Ectodermal cell (in vitro differentiated cells): ENCODE measurements at regions not wholly inside any gene's neighbourhood (a gene's known extent, or its start where the extent isn't known, plus 50 kb on each side); places are given as distances from the start of the nearest gene placed in this dataset.

Experiments
- H3K27ac ChIP-seq: 2 replicates; pipeline ENCODE4 v1.7.0; 2013; ENCODE audit warnings: mild to moderate bottlenecking, low read depth, low read length; ENCODE audit not compliant: insufficient read depth, poor library complexity, severe bottlenecking
- H3K27me3 ChIP-seq: 2 replicates; pipeline ENCODE4 v1.7.0; 2013; ENCODE audit warnings: mild to moderate bottlenecking, low read length; ENCODE audit not compliant: insufficient read depth, control insufficient read depth, poor library complexity, severe bottlenecking
- H3K36me3 ChIP-seq: one replicate; pipeline ENCODE4 v1.7.0; 2013; ENCODE audit warnings: low read length; ENCODE audit not compliant: control insufficient read depth, insufficient read depth
- H3K4me1 ChIP-seq: one replicate; pipeline ENCODE4 v1.7.0; 2013; ENCODE audit warnings: low read length; ENCODE audit not compliant: control insufficient read depth, insufficient read depth
- H3K4me3 ChIP-seq: 2 replicates; pipeline ENCODE4 v1.7.0; 2013; ENCODE audit warnings: low read depth, low read length, control low read depth; ENCODE audit not compliant: insufficient read depth
- H3K9me3 ChIP-seq: 2 replicates; pipeline ENCODE4 v1.7.0; 2013; ENCODE audit warnings: mild to moderate bottlenecking, low read length, moderate library complexity; ENCODE audit not compliant: control insufficient read depth
- WGBS, 2 experiments: methylation state at CpG; one replicate each; pipeline ENCODE4 v1.1.7; 2013; ENCODE audit warnings: missing lambda C conversion rate in 2 of 2; 5-methylcytosine and 5-hydroxymethylcytosine counted together

DNA sequence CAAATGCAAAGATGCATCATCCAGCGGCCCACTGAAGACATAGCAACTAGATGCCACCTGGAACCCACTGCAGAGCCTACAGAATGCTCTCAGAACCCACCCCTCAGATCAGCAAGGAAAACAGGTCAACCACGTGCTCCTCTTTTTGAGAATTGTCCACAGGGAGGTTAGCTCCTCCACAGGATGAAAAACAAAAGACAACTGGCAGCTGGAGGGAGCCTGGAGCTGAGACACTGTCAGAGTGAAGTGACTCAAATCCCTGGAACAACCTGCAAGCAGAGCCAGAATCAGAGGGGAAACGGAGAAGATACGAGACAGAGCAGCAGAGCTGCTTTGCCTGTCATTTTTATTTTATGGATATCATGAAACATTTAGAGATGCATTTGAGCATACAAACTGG is 277.6 kb downstream of the GASK1B start:
- H3K4me3 ChIP-seq, result no peak overlapping the region
- no peaks in the 10 kb centered on the region for H3K9me3 ChIP-seq
- H3K36me3 ChIP-seq, result no peaks in the 10 kb centered on the region
- no peaks in the 10 kb centered on the region for H3K4me1 ChIP-seq
- WGBS, 2 experiments, result 64 to 66% methylated on average over 4 of the region's 4 CpGs
- H3K27ac ChIP-seq, result no peak overlapping the region
- H3K27me3 ChIP-seq, result no peaks in the 10 kb centered on the region

DNA sequence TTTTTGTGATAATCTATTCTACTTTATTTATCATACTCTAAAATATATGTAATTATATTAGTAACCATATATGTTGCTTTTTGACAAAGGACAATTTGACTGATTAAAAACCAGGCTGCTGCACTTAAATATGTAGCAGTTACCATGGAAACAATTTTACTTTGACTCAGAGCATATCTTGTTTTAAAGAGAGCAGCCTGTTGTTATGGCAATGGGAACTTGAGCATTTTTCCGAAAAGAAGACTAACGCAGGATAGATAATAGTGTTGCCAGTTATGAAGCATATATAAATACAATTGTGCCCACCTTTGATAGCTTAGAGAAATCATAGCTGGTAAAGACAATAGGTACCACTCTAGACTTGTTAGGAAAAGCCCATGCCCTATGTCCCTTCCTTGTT is 283.0 kb downstream of the GASK1B start:
- Histone ChIP-seq H3K9me3 (no peaks in the 10 kb centered on the region), H3K27me3 (no peaks in the 10 kb centered on the region), H3K27ac (no peak overlapping the region), H3K4me3 (no peak overlapping the region), H3K4me1 (no peaks in the 10 kb centered on the region), H3K36me3 (no peaks in the 10 kb centered on the region)
- WGBS, 2 experiments, result 92 to 94% methylated on average over 2 of the region's 2 CpGs

GRCh38 chr4:157888281-157888680 is 284.5 kb downstream of the GASK1B start:
- WGBS, 2 experiments, result 82 to 87% methylated on average over 4 of the region's 4 CpGs
- no peaks in the 10 kb centered on the region for H3K9me3 ChIP-seq
- H3K4me3 ChIP-seq, result no peak overlapping the region
- H3K36me3 ChIP-seq, result no peaks in the 10 kb centered on the region
- H3K27ac ChIP-seq, result no peak overlapping the region
- no peaks in the 10 kb centered on the region for H3K4me1 ChIP-seq
- H3K27me3 ChIP-seq, result no peaks in the 10 kb centered on the region

GRCh38 chr4:157887316-157887715 is 285.5 kb downstream of the GASK1B start:
- no peak overlapping the region for H3K27ac ChIP-seq
- 69 to 79% methylated on average over 2 to 3 of the region's 3 CpGs for WGBS, 2 experiments
- H3K27me3 ChIP-seq, result no peaks in the 10 kb centered on the region
- H3K36me3 ChIP-seq, result no peaks in the 10 kb centered on the region
- H3K4me1 ChIP-seq, result no peaks in the 10 kb centered on the region
- no peak overlapping the region for H3K4me3 ChIP-seq
- no peaks in the 10 kb centered on the region for H3K9me3 ChIP-seq

GRCh38 chr4:157886645-157887044 is 286.2 kb downstream of the GASK1B start:
- Histone ChIP-seq H3K4me3 (no peak overlapping the region), H3K36me3 (no peaks in the 10 kb centered on the region), H3K27ac (no peak overlapping the region), H3K9me3 (no peaks in the 10 kb centered on the region), H3K4me1 (no peaks in the 10 kb centered on the region), H3K27me3 (no peaks in the 10 kb centered on the region)
- WGBS, 2 experiments, result 94 to 95% methylated on average over 2 to 3 of the region's 3 CpGs

- Histone ChIP-seq H3K4me1 (no peaks in the 10 kb centered on the region), H3K9me3 (no peaks in the 10 kb centered on the region), H3K4me3 (no peak overlapping the region), H3K36me3 (no peaks in the 10 kb centered on the region), H3K27ac (no peak overlapping the region), H3K27me3 (no peaks in the 10 kb centered on the region)
- WGBS, 2 experiments, result 78 to 84% methylated on average over 3 of the region's 3 CpGs
These were observed 287.0 kb downstream of the GASK1B start for GRCh38 chr4:157885811-157886210.

- Histone ChIP-seq H3K4me3 (no peak overlapping the region), H3K36me3 (no peaks in the 10 kb centered on the region), H3K9me3 (no peaks in the 10 kb centered on the region), H3K27me3 (no peaks in the 10 kb centered on the region), H3K27ac (no peak overlapping the region), H3K4me1 (no peaks in the 10 kb centered on the region)
These were observed 289.9 kb downstream of the GASK1B start for GRCh38 chr4:157882901-157883300.

GRCh38 chr4:157880761-157881160 is 292.1 kb downstream of the GASK1B start:
- Histone ChIP-seq H3K9me3 (no peaks in the 10 kb centered on the region), H3K36me3 (no peaks in the 10 kb centered on the region), H3K4me3 (no peak overlapping the region), H3K27me3 (no peaks in the 10 kb centered on the region), H3K4me1 (no peaks in the 10 kb centered on the region), H3K27ac (no peak overlapping the region)
- 80% methylated on average over 1 of the region's 2 CpGs; no CpG with 5 or more reads in 1 of the 2 experiments for WGBS, 2 experiments

- H3K9me3 ChIP-seq, result no peaks in the 10 kb centered on the region
- no peaks in the 10 kb centered on the region for H3K36me3 ChIP-seq
- no peaks in the 10 kb centered on the region for H3K4me1 ChIP-seq
- H3K27ac ChIP-seq, result no peak overlapping the region
- no peak overlapping the region for H3K4me3 ChIP-seq
- 91 to 92% methylated on average over 5 of the region's 5 CpGs for WGBS, 2 experiments
- no peaks in the 10 kb centered on the region for H3K27me3 ChIP-seq
These were observed 318.0 kb downstream of the GASK1B start for GRCh38 chr4:157854819-157855218.

GRCh38 chr4:157840648-157841047 is 332.2 kb downstream of the GASK1B start:
- Histone ChIP-seq H3K27me3 (no peaks in the 10 kb centered on the region), H3K4me1 (no peaks in the 10 kb centered on the region), H3K4me3 (no peak overlapping the region), H3K36me3 (no peaks in the 10 kb centered on the region), H3K9me3 (no peaks in the 10 kb centered on the region), H3K27ac (no peak overlapping the region)

GRCh38 chr4:157840034-157840433 is 332.8 kb downstream of the GASK1B start:
- no peaks in the 10 kb centered on the region for H3K4me1 ChIP-seq
- WGBS, 2 experiments, result 93 to 100% methylated on average over 1 of the region's 1 CpG
- H3K27me3 ChIP-seq, result no peaks in the 10 kb centered on the region
- H3K27ac ChIP-seq, result no peak overlapping the region
- no peak overlapping the region for H3K4me3 ChIP-seq
- no peaks in the 10 kb centered on the region for H3K9me3 ChIP-seq
- H3K36me3 ChIP-seq, result no peaks in the 10 kb centered on the region
